Ishikawa (cell line): ENCODE measurements at regions not wholly inside any gene's neighbourhood (a gene's known extent, or its start where the extent isn't known, plus 50 kb on each side); places are given as distances from the start of the nearest gene placed in this dataset.

Source experiments
- CEBPB ChIP-seq: IDR thresholded peaks from 2 replicates; pipeline ENCODE4 v1.6.1; 2012
- CREB1 ChIP-seq: IDR thresholded peaks from 2 replicates; pipeline ENCODE4 v1.6.1; 2012; ENCODE audit warnings: low read depth
- EP300 ChIP-seq: IDR thresholded peaks from 2 replicates; pipeline ENCODE4 v1.6.1; 2012; ENCODE audit warnings: borderline replicate concordance
- MAX ChIP-seq: IDR thresholded peaks from 2 replicates; pipeline ENCODE4 v1.6.1; 2012
- RAD21 ChIP-seq: IDR thresholded peaks from 2 replicates; pipeline ENCODE4 v1.6.1; 2012; ENCODE audit warnings: low read depth
- TAF1 ChIP-seq: IDR thresholded peaks from 2 replicates; pipeline ENCODE4 v1.6.1; 2012; ENCODE audit warnings: low read depth, mild to moderate bottlenecking
- TCF12 ChIP-seq: IDR thresholded peaks from 2 replicates; pipeline ENCODE4 v1.6.1; 2012; ENCODE audit warnings: low read depth
- YY1 ChIP-seq: IDR thresholded peaks from 2 replicates; pipeline ENCODE4 v1.6.1; 2012; ENCODE audit warnings: low read depth
- ZBTB7A ChIP-seq: IDR thresholded peaks from 2 replicates; pipeline ENCODE4 v1.6.1; 2012; ENCODE audit warnings: low read depth
- TF ChIP-seq, protein P1 (sequence below): IDR thresholded peaks from 2 replicates; pipeline ENCODE4 v1.6.1; 2012
- TF ChIP-seq, protein P2 (sequence below): IDR thresholded peaks from 2 replicates; pipeline ENCODE4 v1.6.1; 2012; ENCODE audit warnings: low read depth, mild to moderate bottlenecking

GRCh38 chr1:190658907-190659306 is 181.2 kb upstream of the BRINP3 start:
- TF ChIP-seq ZBTB7A (no peak), EP300 (no peak), TAF1 (no peak), RAD21 (no peak), CREB1 (no peak), YY1 (no peak), MAX (no peak), TCF12 (no peak), CEBPB (no peak)
- TF ChIP-seq, protein P1, sequence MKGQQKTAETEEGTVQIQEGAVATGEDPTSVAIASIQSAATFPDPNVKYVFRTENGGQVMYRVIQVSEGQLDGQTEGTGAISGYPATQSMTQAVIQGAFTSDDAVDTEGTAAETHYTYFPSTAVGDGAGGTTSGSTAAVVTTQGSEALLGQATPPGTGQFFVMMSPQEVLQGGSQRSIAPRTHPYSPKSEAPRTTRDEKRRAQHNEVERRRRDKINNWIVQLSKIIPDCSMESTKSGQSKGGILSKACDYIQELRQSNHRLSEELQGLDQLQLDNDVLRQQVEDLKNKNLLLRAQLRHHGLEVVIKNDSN: no peak
- TF ChIP-seq, protein P2, sequence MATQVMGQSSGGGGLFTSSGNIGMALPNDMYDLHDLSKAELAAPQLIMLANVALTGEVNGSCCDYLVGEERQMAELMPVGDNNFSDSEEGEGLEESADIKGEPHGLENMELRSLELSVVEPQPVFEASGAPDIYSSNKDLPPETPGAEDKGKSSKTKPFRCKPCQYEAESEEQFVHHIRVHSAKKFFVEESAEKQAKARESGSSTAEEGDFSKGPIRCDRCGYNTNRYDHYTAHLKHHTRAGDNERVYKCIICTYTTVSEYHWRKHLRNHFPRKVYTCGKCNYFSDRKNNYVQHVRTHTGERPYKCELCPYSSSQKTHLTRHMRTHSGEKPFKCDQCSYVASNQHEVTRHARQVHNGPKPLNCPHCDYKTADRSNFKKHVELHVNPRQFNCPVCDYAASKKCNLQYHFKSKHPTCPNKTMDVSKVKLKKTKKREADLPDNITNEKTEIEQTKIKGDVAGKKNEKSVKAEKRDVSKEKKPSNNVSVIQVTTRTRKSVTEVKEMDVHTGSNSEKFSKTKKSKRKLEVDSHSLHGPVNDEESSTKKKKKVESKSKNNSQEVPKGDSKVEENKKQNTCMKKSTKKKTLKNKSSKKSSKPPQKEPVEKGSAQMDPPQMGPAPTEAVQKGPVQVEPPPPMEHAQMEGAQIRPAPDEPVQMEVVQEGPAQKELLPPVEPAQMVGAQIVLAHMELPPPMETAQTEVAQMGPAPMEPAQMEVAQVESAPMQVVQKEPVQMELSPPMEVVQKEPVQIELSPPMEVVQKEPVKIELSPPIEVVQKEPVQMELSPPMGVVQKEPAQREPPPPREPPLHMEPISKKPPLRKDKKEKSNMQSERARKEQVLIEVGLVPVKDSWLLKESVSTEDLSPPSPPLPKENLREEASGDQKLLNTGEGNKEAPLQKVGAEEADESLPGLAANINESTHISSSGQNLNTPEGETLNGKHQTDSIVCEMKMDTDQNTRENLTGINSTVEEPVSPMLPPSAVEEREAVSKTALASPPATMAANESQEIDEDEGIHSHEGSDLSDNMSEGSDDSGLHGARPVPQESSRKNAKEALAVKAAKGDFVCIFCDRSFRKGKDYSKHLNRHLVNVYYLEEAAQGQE: no peak
